LoVo (cell line): ENCODE measurements at regions not wholly inside any gene's neighbourhood (a gene's known extent, or its start where the extent isn't known, plus 50 kb on each side); places are given as distances from the start of the nearest gene placed in this dataset.
"Not testable (repeated sequence)": the region's sequence is repeated elsewhere in the genome, so short reads cannot be mapped to it uniquely, and the experiment has no call there.

Experiments used
- DNase-seq: peaks from one replicate; pipeline ENCODE4 v3.0.0-alpha.2; 2016; ENCODE audit warnings: low spot score

DNA sequence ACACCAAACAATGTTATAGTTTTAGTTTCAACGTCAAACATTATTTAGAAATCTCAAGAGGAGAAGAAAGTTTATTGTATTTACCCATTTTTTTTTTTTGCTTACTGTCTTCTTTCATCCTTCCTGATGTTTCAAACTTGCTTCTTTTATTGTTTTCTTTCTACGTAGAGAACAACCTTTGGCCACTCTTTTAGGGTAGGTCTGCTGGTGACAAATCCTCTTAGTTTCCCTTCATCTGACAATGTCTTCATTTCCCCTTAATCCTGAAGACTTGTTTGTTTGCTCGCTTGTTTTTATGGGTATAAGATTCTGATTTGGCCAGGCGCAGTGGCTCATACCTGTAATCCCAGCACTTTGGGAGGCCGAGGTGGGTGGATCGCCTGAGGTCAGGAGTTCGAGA lies 89.1 kb downstream of the RHOU start:
- DNase-seq: peak; percentile 68

DNA sequence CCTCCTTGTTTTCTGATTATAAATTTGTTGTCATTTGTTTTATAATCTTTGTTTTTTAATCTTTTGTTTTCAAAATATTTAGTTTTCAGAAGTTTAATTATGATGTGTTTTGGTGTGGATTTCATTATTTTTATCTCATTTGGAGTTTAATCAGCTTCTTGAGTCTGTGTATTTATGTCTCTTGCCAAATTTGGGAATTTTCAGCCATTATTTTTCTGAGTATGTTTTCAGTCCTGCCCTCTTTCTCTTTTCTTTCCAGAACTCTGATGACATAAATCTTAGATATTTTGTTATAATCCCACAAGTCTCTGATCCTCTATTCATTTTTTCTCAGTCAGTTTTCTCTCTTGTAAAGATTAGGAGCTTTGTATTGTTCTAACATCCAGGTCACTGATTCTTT lies 89.8 kb downstream of the RHOU start:
- no peak for DNase-seq

DNA sequence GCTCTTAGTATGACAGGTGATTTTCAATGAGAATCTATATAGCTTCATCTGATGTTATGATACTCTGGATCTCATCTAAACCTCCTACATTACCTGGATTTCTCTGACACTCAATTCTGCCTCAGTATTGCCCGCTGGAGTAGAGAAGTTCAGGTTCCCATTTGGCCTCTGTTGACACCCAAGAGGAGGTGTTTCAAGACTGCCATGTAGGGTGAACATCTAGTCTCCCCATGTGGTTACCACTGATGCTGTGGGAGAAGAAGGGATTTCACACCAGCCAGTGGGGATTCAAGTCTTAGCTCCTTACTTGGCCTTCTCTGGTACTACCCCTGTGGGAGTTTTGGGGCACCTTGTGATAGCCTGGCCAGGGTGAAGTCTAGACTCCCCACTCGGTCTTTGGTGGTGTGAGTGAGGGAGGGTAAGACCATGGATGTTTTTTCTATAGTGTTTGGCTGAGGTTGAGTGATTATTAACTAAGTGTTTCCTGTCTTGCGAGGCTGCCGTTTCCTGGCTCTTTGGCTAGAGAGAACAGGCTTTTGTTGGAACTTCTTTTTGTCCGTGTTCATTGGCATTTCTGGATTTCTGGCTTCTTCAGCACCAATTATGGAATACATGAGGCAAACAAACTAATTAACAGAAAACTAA lies 90.7 kb downstream of the RHOU start:
- DNase-seq: no peak

DNA sequence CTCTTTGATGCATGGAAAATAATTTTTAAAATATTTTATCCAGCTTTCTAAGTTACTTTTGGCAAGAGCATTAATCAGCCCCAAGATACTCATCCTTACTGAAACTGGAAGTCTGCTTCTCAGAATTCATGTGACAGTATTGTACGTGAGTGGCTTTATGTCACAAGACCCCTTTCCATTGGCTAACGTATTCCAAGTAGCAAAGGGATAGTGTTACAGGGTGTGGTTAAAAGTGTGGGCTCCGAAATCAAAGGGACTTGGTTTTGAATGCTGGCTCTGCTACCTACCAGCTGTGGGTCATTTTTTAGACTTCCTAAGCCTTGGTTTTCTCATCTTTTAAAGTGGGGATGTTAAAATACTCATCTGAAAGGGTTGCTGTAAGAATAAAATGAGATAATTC lies 91.7 kb downstream of the RHOU start:
- DNase-seq: no peak

DNA sequence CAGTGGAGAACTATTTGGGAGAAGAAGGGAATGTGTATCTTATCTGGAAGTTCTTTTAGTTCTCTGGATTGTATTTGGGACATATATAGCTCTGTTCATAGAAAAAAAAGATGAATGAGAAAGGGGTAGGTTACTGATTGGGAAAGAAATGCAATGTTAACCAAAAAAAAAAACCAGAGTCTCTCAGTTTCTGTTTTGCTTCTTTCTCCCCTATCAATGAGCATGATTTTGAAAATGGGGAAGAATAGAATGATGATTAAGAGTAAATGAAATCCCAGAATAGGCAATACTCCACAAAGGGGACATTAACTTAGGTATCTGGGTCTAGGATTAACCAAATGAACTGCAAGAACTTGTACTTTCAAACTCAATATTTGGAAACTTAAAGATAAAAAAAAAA lies 92.9 kb downstream of the RHOU start:
- DNase-seq: no peak

DNA sequence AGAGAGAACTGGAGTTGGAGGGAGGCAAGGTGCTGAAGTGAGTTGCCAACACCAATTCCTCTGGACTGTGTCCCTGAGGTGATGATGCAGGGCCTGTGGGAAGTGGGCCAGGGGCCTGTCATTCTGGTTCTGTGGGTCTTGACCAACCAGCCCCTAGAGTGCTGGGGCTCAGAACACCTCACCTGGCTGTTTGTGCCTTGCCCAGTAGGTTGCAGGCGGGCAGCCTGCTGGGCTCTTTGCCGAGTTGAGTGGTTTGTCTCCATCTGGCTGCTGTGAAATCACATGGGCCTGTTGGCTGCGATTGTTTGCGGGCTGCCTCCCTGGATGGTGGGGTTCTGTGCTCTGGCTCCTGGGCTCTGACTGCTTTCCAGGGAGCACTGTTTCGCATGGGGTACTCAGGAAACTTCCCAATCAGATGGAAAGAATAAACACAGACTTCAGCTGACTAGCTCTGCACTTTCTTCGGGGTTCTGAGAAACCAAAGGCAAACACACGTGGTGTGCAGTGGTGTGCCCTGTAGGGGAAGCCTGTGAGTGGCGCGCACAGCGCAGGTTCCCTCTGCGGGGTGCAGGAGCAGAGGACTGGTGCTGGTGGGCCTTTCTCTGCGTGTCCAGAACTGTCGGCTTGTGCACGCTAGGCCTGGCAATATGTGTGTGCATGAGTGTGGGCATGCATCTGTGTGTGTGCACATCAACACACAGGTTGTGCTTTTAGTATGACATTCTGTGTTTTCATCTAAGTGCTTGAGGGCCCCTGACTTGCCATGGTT lies 95.1 kb downstream of the RHOU start:
- DNase-seq: no peak

DNA sequence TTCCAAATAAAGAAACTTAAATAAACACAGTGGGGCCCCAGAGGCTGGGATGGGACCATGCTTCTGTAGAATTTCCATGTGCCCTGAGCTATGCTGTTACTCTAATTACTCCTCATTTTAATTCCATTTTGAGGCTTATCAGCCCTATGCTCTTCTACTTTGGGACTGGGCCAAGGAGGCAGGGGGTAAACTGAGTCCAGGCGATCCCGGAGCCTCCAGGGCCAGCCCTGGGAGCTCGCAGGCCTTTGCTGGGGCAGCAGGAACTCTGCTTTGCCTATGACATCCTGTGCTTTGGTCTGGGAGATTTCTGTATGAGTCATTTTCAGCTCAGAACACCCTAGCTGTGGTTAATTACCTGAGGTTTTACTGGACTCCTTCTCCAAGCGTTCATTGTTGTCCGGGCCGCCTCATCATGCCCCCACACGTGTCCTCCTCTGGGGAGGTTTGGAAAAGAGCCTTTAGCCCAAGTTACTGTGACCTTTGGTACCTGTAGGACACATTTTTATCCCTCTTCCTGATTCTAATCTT lies 95.7 kb downstream of the RHOU start:
- peak; percentile 84 for DNase-seq

DNA sequence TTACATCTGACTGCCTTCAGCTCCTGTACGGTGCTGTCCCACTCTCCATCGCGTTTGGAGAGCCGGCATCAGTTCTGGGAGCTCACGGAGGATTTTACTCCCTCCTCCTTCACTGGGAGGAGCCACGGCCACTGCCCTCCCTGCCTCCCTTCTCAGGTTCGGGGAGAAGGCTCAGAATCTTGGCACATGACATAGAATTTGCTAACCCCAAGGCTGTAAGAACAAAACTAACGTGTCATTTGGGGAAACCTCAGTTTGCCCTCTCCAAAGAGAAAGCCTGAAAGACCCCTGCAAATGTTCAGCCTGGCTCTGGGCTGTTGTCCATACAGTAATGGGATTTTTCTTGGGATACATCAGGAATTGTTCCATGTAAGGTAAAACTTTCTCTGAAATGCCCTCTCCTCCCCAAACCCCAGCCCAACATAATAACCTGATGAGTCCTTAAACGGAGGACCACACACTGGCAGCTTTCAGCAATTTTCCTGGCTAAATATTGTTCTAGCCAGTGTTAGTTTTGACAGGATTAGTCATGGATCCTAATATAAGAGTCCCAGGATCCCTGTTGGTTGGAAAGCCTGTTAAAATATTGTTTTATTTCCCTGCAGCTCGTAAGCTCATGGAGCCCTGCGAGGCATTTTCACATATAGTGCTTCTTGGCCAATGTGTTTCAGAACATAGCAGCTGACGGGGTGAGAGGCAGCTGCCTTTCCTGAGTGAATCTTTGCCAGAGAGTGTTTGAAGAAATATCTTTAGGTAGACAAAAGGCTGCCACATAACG lies 98.8 kb downstream of the RHOU start:
- no peak for DNase-seq

DNA sequence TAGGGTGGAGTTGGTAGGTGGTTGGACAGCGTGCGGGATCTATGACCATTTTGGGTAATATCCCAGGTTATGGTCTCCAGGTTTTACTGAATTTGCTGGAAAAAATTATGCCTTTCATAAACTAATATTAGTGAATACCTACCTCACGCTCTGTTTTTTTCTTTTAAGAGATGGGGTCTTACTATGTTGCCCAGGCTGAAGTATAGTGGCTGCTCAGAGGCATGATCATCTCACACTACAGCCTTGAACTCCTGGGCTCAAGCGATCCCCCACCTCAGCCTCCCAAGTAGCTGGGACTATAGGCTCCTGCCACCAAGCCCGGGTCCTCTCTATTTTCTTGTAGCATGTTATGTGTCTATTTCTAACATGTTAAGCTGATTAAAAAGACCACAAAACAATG lies 100.2 kb downstream of the RHOU start:
- DNase-seq: no peak

DNA sequence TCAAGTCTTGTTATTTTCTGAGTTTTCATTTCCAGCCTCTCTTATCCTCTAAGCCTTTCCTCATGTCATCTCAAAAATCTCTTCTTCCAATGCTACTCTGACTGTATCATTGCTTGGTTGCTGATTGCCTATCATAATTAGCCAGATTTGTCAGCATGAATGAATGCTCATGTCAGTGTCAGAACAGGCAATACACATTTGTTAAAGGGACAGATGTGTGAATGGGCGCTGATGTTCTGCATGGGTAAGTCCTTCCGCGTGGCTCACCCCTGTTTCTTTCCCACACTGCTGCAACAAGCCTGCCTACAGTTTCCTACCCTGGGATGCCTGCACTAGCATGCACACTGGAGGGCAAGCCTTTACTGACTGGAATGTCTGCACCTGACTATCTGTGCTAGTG lies 100.6 kb downstream of the RHOU start:
- DNase-seq: no peak

DNA sequence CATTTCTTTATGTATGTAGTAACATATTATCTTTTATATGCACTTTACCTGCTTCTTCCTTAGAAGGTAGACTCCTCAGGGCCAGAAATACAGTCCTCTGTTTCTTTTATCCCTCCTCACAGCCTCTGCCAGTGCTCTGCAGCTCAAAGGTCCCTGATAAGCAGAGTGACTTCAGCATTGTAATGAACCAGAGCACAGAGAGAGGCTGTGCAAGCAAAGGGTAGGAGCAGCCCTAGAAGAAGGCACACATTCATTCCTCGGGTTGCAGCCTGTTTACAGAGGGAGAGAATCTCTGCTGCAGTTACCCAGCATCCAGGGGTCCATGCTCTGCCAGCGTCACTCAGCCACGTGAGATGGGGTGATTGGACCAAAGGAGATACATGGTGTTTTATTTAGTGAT lies 101.1 kb downstream of the RHOU start:
- no peak for DNase-seq

DNA sequence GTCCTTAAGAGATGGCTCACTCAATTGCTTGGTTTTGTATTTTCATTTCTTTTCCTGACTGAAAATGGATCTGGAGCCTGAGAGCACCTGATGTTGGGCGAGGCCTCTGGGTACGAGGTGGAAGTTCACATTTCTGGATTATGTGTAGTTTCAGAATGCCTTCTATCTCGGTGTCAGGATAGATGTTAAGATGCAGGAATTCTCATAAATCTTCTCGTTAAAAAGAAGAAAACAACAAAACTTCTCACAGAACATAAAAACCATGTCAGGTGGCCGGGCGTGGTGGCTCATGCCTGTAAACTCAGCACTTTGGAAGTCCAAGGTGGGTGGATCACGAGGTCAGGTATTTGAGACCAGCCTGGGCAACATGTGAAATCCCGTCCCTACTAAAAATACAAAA lies 101.8 kb downstream of the RHOU start:
- peak; percentile 64 for DNase-seq

DNA sequence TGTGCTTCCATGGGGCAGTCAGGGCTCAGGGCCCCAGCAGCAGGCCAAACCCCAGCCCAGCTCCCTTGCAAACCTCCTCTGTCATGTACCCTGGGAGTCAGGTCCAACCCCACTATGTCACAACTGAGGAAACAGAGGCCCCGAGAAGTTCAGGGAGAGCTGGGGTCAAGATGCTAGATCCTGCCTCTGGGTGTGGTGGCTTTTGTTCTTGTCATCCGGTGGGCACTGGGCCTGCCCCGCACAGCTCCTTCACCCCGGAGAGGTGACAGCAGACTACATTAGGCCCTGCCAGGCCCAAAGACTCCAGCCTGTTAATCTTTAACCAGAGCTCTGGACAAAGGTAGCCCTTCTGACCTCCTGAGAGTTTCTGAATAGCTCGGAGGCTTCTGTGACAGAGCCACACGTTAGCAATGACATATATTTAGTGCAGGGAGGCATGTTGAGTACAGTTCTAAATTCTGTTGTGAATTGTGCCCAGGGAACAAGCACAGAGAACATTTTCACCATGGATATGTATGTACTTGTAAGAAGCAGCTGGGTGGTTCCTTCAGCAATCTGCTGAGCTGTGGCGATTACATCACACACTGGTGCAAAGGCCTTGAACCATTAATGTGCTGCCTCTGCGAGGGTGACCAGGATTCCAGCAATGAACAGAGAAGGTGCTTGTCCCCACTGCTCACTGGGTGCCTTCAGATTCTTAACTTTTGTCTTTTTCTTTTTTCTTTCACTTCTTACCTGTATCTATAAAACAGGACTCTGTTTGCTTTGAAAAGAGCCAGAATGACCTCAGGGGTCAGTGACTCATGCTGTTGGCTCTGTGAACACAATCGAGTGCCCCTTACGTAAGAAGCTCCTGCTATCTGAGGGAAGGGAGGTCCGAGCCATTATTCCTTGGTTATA lies 102.8 kb downstream of the RHOU start:
- peak; percentile 92 for DNase-seq

DNA sequence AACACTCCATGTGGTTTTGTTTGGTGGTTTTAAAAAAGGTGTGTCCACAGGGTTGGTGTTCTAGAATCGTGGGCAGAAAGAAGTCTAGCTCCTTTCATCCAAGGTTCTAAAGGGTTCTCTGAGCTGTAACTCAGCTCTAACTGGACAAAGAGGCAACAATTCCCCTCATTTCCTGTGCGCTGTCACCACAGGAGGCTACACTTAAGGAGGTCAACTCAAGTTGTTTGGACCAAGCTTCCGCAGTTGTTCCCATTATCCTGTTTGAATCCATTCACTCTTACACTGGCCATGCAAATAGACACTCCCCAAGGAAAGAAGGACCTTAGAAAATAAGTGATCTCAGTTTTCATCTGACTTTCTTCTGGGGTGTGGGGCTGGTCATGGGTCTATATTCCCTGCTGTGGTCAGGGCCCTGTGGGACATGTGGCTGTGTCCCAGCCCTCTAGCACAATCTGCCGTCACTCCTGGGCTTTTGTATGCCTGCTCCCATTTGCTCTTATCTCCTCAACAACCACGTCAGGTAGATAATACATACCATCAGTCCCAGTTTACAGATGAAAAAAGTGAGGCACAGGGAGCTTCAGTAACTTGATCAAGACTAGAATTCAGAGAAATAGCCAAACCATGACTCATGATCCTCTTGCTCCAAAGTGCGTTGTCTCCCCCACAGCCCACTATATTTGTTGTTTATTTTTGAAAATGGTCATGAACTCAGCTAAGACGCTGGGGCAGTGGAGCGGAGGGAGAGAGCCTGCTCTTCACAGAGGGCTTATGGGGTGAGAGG lies 103.6 kb downstream of the RHOU start:
- DNase-seq: no peak

DNA sequence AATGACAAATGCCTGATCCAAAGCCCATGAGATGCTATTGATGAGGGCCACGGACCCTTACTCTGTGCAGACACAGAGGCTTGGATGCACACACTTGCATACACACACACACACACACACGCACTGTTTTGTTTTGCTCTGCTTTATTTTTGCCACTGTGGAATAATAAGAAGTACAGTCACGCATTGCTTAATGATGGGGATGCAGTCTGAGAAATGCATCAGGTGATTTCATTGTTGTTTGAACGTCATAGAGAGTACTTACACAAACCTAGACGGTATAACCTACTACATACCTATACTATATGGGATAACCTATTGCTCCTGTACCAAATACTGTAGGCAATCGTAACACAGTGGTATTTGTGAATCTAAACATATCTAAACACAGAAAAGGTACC lies 104.4 kb downstream of the RHOU start:
- DNase-seq: no peak

DNA sequence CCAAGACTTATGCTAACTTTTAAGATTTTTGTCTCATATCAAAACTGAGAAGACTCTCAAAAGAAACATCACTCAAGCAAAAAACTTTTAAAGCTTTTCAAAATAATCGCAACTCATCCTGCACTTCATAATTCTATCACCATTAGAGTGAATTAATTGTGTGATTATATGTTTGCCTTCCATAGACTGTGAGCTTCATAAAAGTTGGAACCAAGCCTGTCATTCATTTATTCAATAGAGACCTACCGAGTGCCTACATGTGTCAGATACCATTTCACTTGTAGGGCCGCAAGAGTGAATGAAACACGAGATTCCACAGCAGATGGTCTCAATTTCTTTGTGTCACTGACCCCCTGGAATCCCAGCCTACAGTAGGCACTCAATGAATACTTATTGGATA lies 106.4 kb downstream of the RHOU start:
- no peak for DNase-seq

DNA sequence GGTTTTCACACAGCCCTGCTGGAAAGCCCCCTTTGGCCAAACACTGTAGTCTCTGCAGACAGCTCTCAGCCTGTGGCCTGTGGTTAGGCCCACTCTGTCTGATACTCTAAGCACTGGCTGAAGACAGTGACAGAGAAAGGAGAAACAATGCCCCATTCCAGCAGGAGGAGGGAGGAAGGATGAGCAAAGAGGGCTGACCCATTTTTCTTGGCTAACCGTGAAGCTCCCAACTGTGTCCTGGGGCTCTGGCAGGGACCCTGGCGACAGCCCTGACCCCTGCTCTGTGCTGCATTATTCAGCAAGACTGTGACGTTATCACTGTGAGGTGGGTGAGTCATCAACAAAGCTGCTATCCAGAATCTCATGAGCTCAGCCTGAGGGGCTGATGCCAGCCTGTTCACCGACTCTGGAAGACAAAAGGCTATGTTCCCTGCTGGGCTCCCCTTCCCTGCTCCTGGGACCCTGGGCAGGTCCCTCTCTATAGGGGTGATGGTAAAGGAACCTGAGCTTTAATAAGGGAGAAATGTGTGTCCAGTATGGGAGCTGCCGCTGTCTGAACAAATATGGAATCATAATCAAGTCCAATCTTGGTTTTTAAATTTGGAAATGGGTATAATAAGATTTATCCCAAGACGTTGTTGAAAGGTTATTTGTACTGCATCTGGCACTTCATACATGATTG lies 107.0 kb downstream of the RHOU start:
- peak; percentile 54 for DNase-seq

DNA sequence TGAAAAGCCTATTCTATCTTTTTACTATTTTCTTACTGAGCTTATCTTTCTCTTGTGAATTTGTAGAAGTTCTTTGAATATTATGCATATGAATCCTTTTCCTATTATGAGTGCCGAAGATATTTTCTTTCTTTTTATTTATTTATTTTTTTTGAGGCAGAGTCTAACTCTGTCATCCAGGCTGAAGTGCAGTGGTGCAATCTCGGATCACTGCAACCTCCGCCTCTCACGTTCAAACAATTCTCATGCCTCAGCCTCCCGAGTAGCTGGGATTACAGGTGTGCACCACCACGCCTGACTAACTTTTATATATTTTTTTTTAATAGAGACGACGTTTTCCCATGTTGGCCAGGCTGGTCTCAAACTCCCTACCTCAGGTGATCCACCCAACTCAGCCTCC lies 109.8 kb downstream of the RHOU start:
- DNase-seq: no peak

DNA sequence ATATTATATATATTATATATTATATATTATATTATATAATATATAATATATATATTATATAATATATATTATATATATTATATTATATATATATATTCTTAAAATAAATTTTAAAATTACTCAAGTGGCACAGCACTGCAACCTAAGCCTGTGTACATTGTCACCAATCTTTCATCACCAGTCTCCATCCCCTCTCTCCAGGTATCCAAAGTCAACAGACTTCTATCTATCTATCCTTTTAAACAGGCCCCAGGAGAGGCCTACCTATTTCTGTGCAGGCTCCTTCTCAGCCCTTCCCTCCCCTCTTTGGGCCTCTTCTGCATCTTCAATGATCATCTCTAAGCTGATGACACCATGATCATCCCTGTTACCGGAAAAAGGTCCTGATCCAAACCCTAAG lies 111.7 kb downstream of the RHOU start:
- DNase-seq: no peak

DNA sequence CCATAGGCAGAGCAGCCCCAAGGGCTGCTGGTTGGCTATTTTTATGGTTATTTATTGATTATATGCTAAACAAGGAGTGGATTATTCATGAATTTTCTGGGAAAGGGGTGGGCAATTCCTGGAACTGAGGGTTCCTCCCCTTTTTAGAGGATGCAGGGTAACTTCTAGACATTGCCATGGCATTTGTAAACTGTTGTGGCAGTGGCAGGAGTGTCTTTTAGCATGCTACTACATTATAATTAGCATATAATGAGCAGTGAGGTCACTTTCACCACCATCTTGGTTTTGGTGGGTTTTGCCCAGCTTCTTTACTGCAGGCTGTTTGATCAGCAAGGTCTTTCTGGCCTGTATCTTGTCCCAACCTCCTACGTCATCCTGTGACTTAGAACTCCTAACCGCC lies 112.2 kb downstream of the RHOU start:
- not testable (repeated sequence) for DNase-seq

DNA sequence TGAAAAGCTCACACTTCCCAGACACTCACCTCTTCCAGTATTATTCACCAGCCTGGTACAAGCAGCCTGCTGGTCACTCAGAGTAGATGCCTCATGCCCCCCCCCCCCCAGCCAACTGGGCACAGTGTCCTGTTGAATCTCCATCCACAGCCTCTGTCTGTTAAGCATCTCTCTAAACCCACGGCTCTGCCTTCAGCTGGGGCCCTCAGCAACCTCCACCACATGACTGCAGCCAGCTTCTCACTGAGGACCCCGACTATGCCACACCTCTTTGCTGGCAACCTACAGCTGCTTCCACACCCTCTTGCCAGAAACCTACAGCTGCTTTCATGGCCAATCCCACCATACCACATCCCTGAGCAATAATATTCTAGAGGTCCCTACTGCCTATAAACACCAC lies 113.1 kb downstream of the RHOU start:
- no peak for DNase-seq
